IMR-90 (cell line): ENCODE measurements at regions not wholly inside any gene's neighbourhood (a gene's known extent, or its start where the extent isn't known, plus 50 kb on each side); places are given as distances from the start of the nearest gene placed in this dataset.

ENCODE experiments used
- BHLHE40 ChIP-seq: fragments of 150-350 bp; IDR thresholded peaks from 2 replicates; pipeline ENCODE4 v1.6.1; 2016; ENCODE audit warnings: mild to moderate bottlenecking, low read depth, low read length
- CEBPB ChIP-seq: IDR thresholded peaks from 2 replicates; pipeline ENCODE4 v1.6.1; 2012; ENCODE audit warnings: low read depth, low read length, improper control_type of control experiment
- CTCF ChIP-seq: conservative IDR thresholded peaks from 2 replicates; pipeline ENCODE4 v1.5.1; 2012; ENCODE audit warnings: mild to moderate bottlenecking, low read depth, low read length, improper control_type of control experiment
- MAFK ChIP-seq: IDR thresholded peaks from 2 replicates; pipeline ENCODE4 v1.6.1; 2012; ENCODE audit warnings: low read depth, low read length, improper control_type of control experiment
- MAZ ChIP-seq: IDR thresholded peaks from 2 replicates; pipeline ENCODE4 v1.6.1; 2012; ENCODE audit warnings: low read depth, mild to moderate bottlenecking, low read length, improper control_type of control experiment, moderate library complexity, borderline replicate concordance
- MXI1 ChIP-seq: IDR thresholded peaks from 2 replicates; pipeline ENCODE4 v1.6.1; 2012; ENCODE audit warnings: low read depth, mild to moderate bottlenecking, low read length, moderate library complexity, borderline replicate concordance
- POLR2A ChIP-seq: IDR thresholded peaks from 2 replicates; pipeline ENCODE4 v1.6.1; 2012; ENCODE audit warnings: mild to moderate bottlenecking, low read depth, low read length
- RAD21 ChIP-seq: IDR thresholded peaks from 2 replicates; pipeline ENCODE4 v1.6.1; 2012; ENCODE audit warnings: low read length, improper control_type of control experiment
- RFX5 ChIP-seq: IDR thresholded peaks from 2 replicates; pipeline ENCODE4 v1.8.0; 2012; ENCODE audit warnings: low read depth, mild to moderate bottlenecking, low read length, moderate library complexity
- USF2 ChIP-seq: fragments of 150-350 bp; IDR thresholded peaks from 2 replicates; pipeline ENCODE4 v1.6.1; 2017; ENCODE audit warnings: mild to moderate bottlenecking, antibody characterized with exemption, low read length, low read depth

DNA sequence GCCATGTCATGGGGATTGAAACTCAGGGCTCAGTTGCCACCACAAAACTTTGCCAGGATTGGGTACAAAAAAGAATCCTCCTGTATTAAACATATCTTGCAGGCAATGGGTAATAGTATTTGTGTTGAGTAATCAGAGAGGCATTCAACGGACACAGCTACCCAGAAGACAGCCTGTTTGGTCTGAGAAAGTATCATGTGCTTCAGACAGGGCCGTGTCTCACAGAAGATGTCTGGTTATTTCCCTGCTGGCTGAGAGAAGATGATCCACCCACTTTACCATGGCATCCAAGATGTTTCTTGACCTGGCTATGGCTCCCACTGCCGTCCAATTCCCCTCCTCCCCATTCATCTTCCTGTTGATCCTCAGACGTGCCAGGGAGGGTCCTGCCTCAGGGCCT is 304.3 kb upstream of the XYLT1 start:
- TF ChIP-seq POLR2A (no peak), CTCF (no peak), RFX5 (no peak), CEBPB (no peak), RAD21 (no peak), MXI1 (no peak), USF2 (no peak), BHLHE40 (no peak), MAFK (no peak), MAZ (no peak)
